SU-DHL-6 (cell line): ENCODE measurements at regions not wholly inside any gene's neighbourhood (a gene's known extent, or its start where the extent isn't known, plus 50 kb on each side); places are given as distances from the start of the nearest gene placed in this dataset.

ENCODE experiments used
- CTCF ChIP-seq: fragments of 200-600 bp; sonication (generic); IDR thresholded peaks from one replicate; pipeline ENCODE4 v1.5.1; 2017; ENCODE audit warnings: antibody characterized with exemption, mild to moderate bottlenecking, low read length, moderate library complexity; ENCODE audit not compliant: insufficient read depth, poor library complexity, severe bottlenecking
- EZH2phosphoT487 ChIP-seq: fragments of 200-600 bp; sonication (generic), shearing (Covaris generic); conservative IDR thresholded peaks from 2 replicates; pipeline ENCODE4 v1.6.1; 2018; ENCODE audit warnings: mild to moderate bottlenecking, antibody characterized with exemption, low read length, moderate library complexity, mixed read lengths

- TF ChIP-seq CTCF, result no peak
- no peak for TF ChIP-seq EZH2phosphoT487
Observed at GRCh38 chr1:30250984-30251850, 472.2 kb downstream of the MATN1 start.
